HepG2 (cell line): ENCODE measurements at regions not wholly inside any gene's neighbourhood (a gene's known extent, or its start where the extent isn't known, plus 50 kb on each side); places are given as distances from the start of the nearest gene placed in this dataset.

Experiments used
- ARNT ChIP-seq: fragments of 450-650 bp; IDR thresholded peaks from 2 replicates; pipeline ENCODE4 v1.6.1; 2017
- CEBPG ChIP-seq: IDR thresholded peaks from 2 replicates; pipeline ENCODE4 v1.6.1; 2016
- CTCF ChIP-seq: sonication (generic); formaldehyde crosslinking; IDR thresholded peaks from 2 replicates; pipeline ENCODE4 v1.5.0; 2020; ENCODE audit warnings: mild to moderate bottlenecking, missing genetic modification reagents, moderate library complexity
- GABPA ChIP-seq, 2 experiments: IDR thresholded peaks; 2 replicates each; pipeline ENCODE4 v1.6.1; 2011 to 2016; ENCODE audit warnings: low read depth in 2 of 2, low read length in 1 of 2, missing biosample characterization in 1 of 2, missing genetic modification characterization in 1 of 2
- HMGXB4 ChIP-seq, 2 experiments: sonication (generic) in 1 of 2; formaldehyde crosslinking in 1 of 2; IDR thresholded peaks; 2 replicates each; pipeline versions ENCODE4 v1.4.0 to v1.6.1; 2018 to 2020; ENCODE audit warnings: missing genetic modification reagents in 2 of 2, borderline replicate concordance in 1 of 2, low read depth in 1 of 2, mild to moderate bottlenecking in 1 of 2, missing biosample characterization in 1 of 2
- SATB2 ChIP-seq: sonication (generic); formaldehyde crosslinking; IDR thresholded peaks from 2 replicates; pipeline ENCODE4 v1.5.0; 2020; ENCODE audit warnings: missing genetic modification reagents
- SRF ChIP-seq: IDR thresholded peaks from 2 replicates; pipeline ENCODE4 v1.6.1; 2011; ENCODE audit warnings: mild to moderate bottlenecking, low read depth, low read length, moderate library complexity
- YY1 ChIP-seq: IDR thresholded peaks from 2 replicates; pipeline ENCODE4 v1.6.1; 2011; ENCODE audit warnings: low read length, low read depth, moderate library complexity, mild to moderate bottlenecking; ENCODE audit not compliant: insufficient read depth, insufficient replicate concordance
- ZNF232 ChIP-seq: sonication (generic); formaldehyde crosslinking; IDR thresholded peaks from 2 replicates; pipeline ENCODE4 v1.4.0; 2020; ENCODE audit warnings: missing genetic modification reagents, borderline replicate concordance
- ZNF570 ChIP-seq: sonication (generic); formaldehyde crosslinking; IDR thresholded peaks from 2 replicates; pipeline ENCODE4 v1.4.0; 2020; ENCODE audit warnings: mild to moderate bottlenecking, missing genetic modification reagents, borderline replicate concordance
- ZNF724P ChIP-seq: sonication (generic); formaldehyde crosslinking; IDR thresholded peaks from 2 replicates; pipeline ENCODE4 v1.8.0; 2022; ENCODE audit warnings: missing genetic modification reagents, borderline replicate concordance
- ZNF775 ChIP-seq: sonication (generic); formaldehyde crosslinking; IDR thresholded peaks from 2 replicates; pipeline ENCODE4 v1.4.0; 2020; ENCODE audit warnings: missing genetic modification reagents, mild to moderate bottlenecking, moderate library complexity, borderline replicate concordance

- no peak for TF ChIP-seq SATB2 (CRISPR knock-in tag)
- no peak for TF ChIP-seq CEBPG (CRISPR knock-in tag)
- no peak for TF ChIP-seq CTCF (CRISPR knock-in tag)
- no peak for TF ChIP-seq ZNF775 (CRISPR knock-in tag)
- TF ChIP-seq YY1: no peak
- TF ChIP-seq ZNF570 (CRISPR knock-in tag): no peak
- TF ChIP-seq SRF: no peak
- TF ChIP-seq GABPA (IDR thresholded peaks at IDR 0.05; ENCODE audit: low read depth, low read length): no peak
- no peak for TF ChIP-seq GABPA (CRISPR knock-in tag; IDR thresholded peaks at IDR 0.05; ENCODE audit: low read depth)
- TF ChIP-seq HMGXB4 (CRISPR knock-in tag; IDR thresholded peaks at IDR 0.05; ENCODE audit: borderline replicate concordance in 1 of 2, low read depth in 1 of 2): no peak
- TF ChIP-seq ZNF724P (CRISPR knock-in tag): no peak
- no peak for TF ChIP-seq ARNT
- no peak for TF ChIP-seq ZNF232 (CRISPR knock-in tag)
These were observed 1110.6 kb downstream of the TSN start for GRCh38 chr2:122866095-122866494.
